Transverse colon (tissue), 4 donors: ENCODE measurements at regions not wholly inside any gene's neighbourhood (a gene's known extent, or its start where the extent isn't known, plus 50 kb on each side); places are given as distances from the start of the nearest gene placed in this dataset.

ENCODE experiments used
- DNase-seq: peaks from one replicate; pipeline ENCODE4 v3.0.0-alpha.2; 2019
- H3K27ac ChIP-seq, 4 donors: fragments of 200-600 bp; sonication (generic); 2 replicates each; pipeline ENCODE4 v1.5.1; 2016 to 2018; ENCODE audit warnings: inconsistent platforms in 4 of 4
- H3K27me3 ChIP-seq: fragments of 200-600 bp; sonication (generic); 2 replicates; pipeline ENCODE4 v1.5.1; 2017; ENCODE audit warnings: inconsistent platforms
- H3K36me3 ChIP-seq, 4 donors: fragments of 200-600 bp; sonication (generic); 2 replicates each; pipeline ENCODE4 v1.5.1; 2017 to 2019; ENCODE audit warnings: inconsistent platforms in 4 of 4
- H3K4me1 ChIP-seq, 4 donors: fragments of 200-600 bp; sonication (generic); 2 replicates each; pipeline ENCODE4 v1.5.1; 2017 to 2020; ENCODE audit warnings: inconsistent platforms in 4 of 4
- H3K4me3 ChIP-seq, 4 donors: fragments of 200-600 bp; sonication (generic); 1 replicate in 1 of 4; 2 replicates in 3 of 4; pipeline versions ENCODE4 v1.5.1 to v1.6.1; 2017 to 2019; ENCODE audit warnings: inconsistent platforms in 4 of 4
- H3K9me3 ChIP-seq, 2 donors: fragments of 200-600 bp; sonication (generic); 2 replicates each; pipeline ENCODE4 v1.5.1; 2017 to 2019; ENCODE audit warnings: inconsistent platforms in 2 of 2
- EP300 ChIP-seq: sonication (generic); formaldehyde crosslinking; IDR thresholded peaks from one replicate; pipeline ENCODE4 v1.6.1; 2017; ENCODE audit warnings: antibody characterized with exemption, low read depth
- POLR2A ChIP-seq: fragments of 450-650 bp; IDR thresholded peaks from one replicate; pipeline ENCODE4 v1.6.1; 2016; ENCODE audit warnings: antibody characterized with exemption, mild to moderate bottlenecking, moderate library complexity
- POLR2AphosphoS5 ChIP-seq, 3 donors: sonication (generic); formaldehyde crosslinking; IDR thresholded peaks; one replicate each; pipeline ENCODE4 v1.6.1; 2016; ENCODE audit warnings: antibody characterized with exemption in 3 of 3
- WGBS, 2 donors: methylation state at CpG; one replicate each; pipeline ENCODE4 v1.1.5; 2018; ENCODE audit warnings: low coverage in 1 of 2; 5-methylcytosine and 5-hydroxymethylcytosine counted together
- in situ Hi-C, 4 donors: fragments of 200-750 bp; cut with MboI; loops; one replicate each; pipeline versions ENCODE4 v1.15.0 to v1.15.1; 2017; ENCODE audit warnings: low sequenced_read_pairs in 3 of 4, low pct_ligation_motif_present in 1 of 4, low pct_unique_long_range_greater_than_20kb in 1 of 4
- intact Hi-C: fragments of 100-400 bp; cut with DNase I; formaldehyde crosslinking; loops from one replicate; pipeline ENCODE4 v1.15.1; 2023; ENCODE audit warnings: low total_unique reads
- TF ChIP-seq, protein P1 (sequence below), 5 experiments: fragments of 200-600 bp in 3 of 5; fragments of 450-650 bp in 2 of 5; sonication (generic) in 3 of 5; IDR thresholded peaks; 1 replicate in 2 of 5; 2 replicates in 3 of 5; pipeline ENCODE4 v1.5.1; 2016 to 2017; ENCODE audit warnings: antibody characterized with exemption in 5 of 5, inconsistent platforms in 3 of 5, mild to moderate bottlenecking in 2 of 5, moderate library complexity in 1 of 5

GRCh38 chr13:105464249-105464648 is 1071.2 kb downstream of the EFNB2 start:
- 82% methylated on average over 1 of the region's 1 CpG; no CpG with 5 or more reads in 1 of the 2 donors for WGBS, 2 donors
- no peak overlapping the region for H3K27ac ChIP-seq
- in situ Hi-C loops = no loop called here

DNA sequence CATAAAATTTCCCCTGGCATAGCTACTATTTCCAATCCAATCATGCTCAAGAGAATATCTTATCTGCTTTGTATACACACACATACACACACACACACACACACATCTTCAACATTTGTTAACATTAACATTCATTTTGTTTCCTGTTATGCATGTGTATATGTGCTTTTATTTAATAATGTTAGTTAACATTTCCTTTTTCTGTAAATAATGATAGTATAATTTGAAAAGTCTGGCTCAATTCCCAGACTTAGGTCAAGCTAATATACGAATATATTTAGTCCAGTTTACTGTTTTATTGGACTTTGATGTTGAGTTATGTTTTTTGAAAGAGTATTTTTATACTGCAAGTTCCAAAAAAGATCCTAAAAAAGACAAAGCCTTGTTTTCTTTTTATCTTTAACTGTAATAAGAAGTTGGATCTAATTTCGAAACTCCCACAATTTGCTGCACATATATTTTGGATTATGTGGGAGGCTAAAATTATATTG is 1072.4 kb downstream of the EFNB2 start:
- Histone ChIP-seq H3K27ac (no peak overlapping the region), H3K36me3 (no peaks in the 10 kb centered on the region), H3K27me3 (no peaks in the 10 kb centered on the region), H3K9me3 (no peaks in the 10 kb centered on the region), H3K4me3 (no peak overlapping the region), H3K4me1 (no peaks in the 10 kb centered on the region)
- in situ Hi-C loops = no loop called here
- DNase-seq = no peak
- WGBS, 2 donors = 40 to 45% methylated on average over 2 of the region's 2 CpGs
- intact Hi-C loops = no loop called here
- TF ChIP-seq EP300 (no peak), POLR2A (no peak), POLR2AphosphoS5 (IDR thresholded peaks at IDR 0.05) (no peak)
- TF ChIP-seq, protein P1, sequence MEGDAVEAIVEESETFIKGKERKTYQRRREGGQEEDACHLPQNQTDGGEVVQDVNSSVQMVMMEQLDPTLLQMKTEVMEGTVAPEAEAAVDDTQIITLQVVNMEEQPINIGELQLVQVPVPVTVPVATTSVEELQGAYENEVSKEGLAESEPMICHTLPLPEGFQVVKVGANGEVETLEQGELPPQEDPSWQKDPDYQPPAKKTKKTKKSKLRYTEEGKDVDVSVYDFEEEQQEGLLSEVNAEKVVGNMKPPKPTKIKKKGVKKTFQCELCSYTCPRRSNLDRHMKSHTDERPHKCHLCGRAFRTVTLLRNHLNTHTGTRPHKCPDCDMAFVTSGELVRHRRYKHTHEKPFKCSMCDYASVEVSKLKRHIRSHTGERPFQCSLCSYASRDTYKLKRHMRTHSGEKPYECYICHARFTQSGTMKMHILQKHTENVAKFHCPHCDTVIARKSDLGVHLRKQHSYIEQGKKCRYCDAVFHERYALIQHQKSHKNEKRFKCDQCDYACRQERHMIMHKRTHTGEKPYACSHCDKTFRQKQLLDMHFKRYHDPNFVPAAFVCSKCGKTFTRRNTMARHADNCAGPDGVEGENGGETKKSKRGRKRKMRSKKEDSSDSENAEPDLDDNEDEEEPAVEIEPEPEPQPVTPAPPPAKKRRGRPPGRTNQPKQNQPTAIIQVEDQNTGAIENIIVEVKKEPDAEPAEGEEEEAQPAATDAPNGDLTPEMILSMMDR (IDR thresholded peaks at IDR 0.05) = no peak

More at GRCh38 chr13:105464249-105464648, 1071.2 kb downstream of the EFNB2 start:
- Histone ChIP-seq H3K27me3 (no peaks in the 10 kb centered on the region), H3K4me1 (no peaks in the 10 kb centered on the region), H3K4me3 (no peak overlapping the region), H3K36me3 (no peaks in the 10 kb centered on the region), H3K9me3 (no peaks in the 10 kb centered on the region)
- intact Hi-C loops = no loop called here
- DNase-seq = no peak
- TF ChIP-seq, protein P1 (IDR thresholded peaks at IDR 0.05) = no peak
- TF ChIP-seq POLR2A (no peak), POLR2AphosphoS5 (IDR thresholded peaks at IDR 0.05) (no peak), EP300 (no peak)

- TF ChIP-seq POLR2A = no peak
- TF ChIP-seq, protein P1 (IDR thresholded peaks at IDR 0.05) = no peak
- no peak for TF ChIP-seq POLR2AphosphoS5 (IDR thresholded peaks at IDR 0.05)
- no peak for TF ChIP-seq EP300
- DNase-seq = no peak
- no peaks in the 10 kb centered on the region for H3K27me3 ChIP-seq
- H3K4me1 ChIP-seq = no peaks in the 10 kb centered on the region
- H3K9me3 ChIP-seq = no peaks in the 10 kb centered on the region
- WGBS, 2 donors = 77 to 88% methylated on average over 5 of the region's 5 CpGs
- no peak overlapping the region for H3K4me3 ChIP-seq
- no peaks in the 10 kb centered on the region for H3K36me3 ChIP-seq
- intact Hi-C loops = no loop called here
- in situ Hi-C loops = no loop called here
- no peak overlapping the region for H3K27ac ChIP-seq
Measured at GRCh38 chr13:105462098-105462497, 1073.4 kb downstream of the EFNB2 start.

- DNase-seq = no peak
- TF ChIP-seq, protein P1 (IDR thresholded peaks at IDR 0.05) = no peak
- no peak for TF ChIP-seq EP300
- Histone ChIP-seq H3K27ac (no peak overlapping the region), H3K36me3 (no peaks in the 10 kb centered on the region), H3K27me3 (no peaks in the 10 kb centered on the region), H3K9me3 (no peaks in the 10 kb centered on the region), H3K4me3 (no peak overlapping the region), H3K4me1 (no peaks in the 10 kb centered on the region)
- in situ Hi-C loops (no loop called here), intact Hi-C loops (no loop called here)
- 84 to 91% methylated on average over 2 of the region's 2 CpGs for WGBS, 2 donors
Measured at GRCh38 chr13:105452895-105453294, 1082.6 kb downstream of the EFNB2 start.
